ENCODE measurements at regions not wholly inside any gene's neighbourhood (a gene's known extent, or its start where the extent isn't known, plus 50 kb on each side); places are given as distances from the start of the nearest gene placed in this dataset.
"Not testable (repeated sequence)": the region's sequence is repeated elsewhere in the genome, so short reads cannot be mapped to it uniquely, and the experiment has no call there.

GRCh38 chr13:64087624-64088023 lies 2672.0 kb upstream of the PCDH20 start:
- TF ChIP-seq BHLHE40 (IDR thresholded peaks at IDR 0.05; ENCODE audit: borderline replicate concordance): no peak
- no peak for TF ChIP-seq ZNF384 (IDR thresholded peaks at IDR 0.05)
- no peak for TF ChIP-seq PKNOX1 (IDR thresholded peaks at IDR 0.05)
- no peak for TF ChIP-seq L3MBTL2 (conservative IDR thresholded peaks at IDR 0.05)
- no peak for TF ChIP-seq ELF4 (IDR thresholded peaks at IDR 0.05)
- TF ChIP-seq ARNT (IDR thresholded peaks at IDR 0.05): no peak
- no peak for TF ChIP-seq LEF1 (IDR thresholded peaks at IDR 0.05; ENCODE audit: borderline replicate concordance)
- TF ChIP-seq FOXK2 (IDR thresholded peaks at IDR 0.05): no peak
- no peak for TF ChIP-seq NFRKB (IDR thresholded peaks at IDR 0.05)
- no peak for TF ChIP-seq TARDBP (IDR thresholded peaks at IDR 0.05)
- no peak for TF ChIP-seq FOXM1 (IDR thresholded peaks at IDR 0.05; ENCODE audit: borderline replicate concordance)
- no peak for TF ChIP-seq SP1 (IDR thresholded peaks at IDR 0.05)
- no peak for TF ChIP-seq FOXA1 (IDR thresholded peaks at IDR 0.05)
- TF ChIP-seq SUZ12 (IDR thresholded peaks at IDR 0.05): no peak
- TF ChIP-seq CTBP1 (IDR thresholded peaks at IDR 0.05; ENCODE audit: borderline replicate concordance): no peak
- no peak for TF ChIP-seq HDGF (IDR thresholded peaks at IDR 0.05; ENCODE audit: borderline replicate concordance)
- no peak for DNase-seq (ENCODE audit: extremely low spot score)
- ChIA-PET CTCF (no interaction called here), POLR2A (no interaction called here)

- ChIA-PET POLR2A (no interaction called here), CTCF (no interaction called here)
- TF ChIP-seq SUZ12 (IDR thresholded peaks at IDR 0.05): no peak
- no peak for TF ChIP-seq HDGF (IDR thresholded peaks at IDR 0.05; ENCODE audit: borderline replicate concordance)
- TF ChIP-seq PKNOX1 (IDR thresholded peaks at IDR 0.05): no peak
- no peak for TF ChIP-seq NFRKB (IDR thresholded peaks at IDR 0.05)
- no peak for TF ChIP-seq FOXK2 (IDR thresholded peaks at IDR 0.05)
- no peak for TF ChIP-seq ZNF384 (IDR thresholded peaks at IDR 0.05)
- DNase-seq (ENCODE audit: extremely low spot score): no peak
Measured at GRCh38 chr13:64083811-64084210, 2668.2 kb upstream of the PCDH20 start.

GRCh38 chr13:64083396-64083795 lies 2667.7 kb upstream of the PCDH20 start:
- POLR2A ChIA-PET: no interaction called here
- no peak for DNase-seq (ENCODE audit: extremely low spot score)
- TF ChIP-seq ZNF384 (IDR thresholded peaks at IDR 0.05): no peak
- TF ChIP-seq BHLHE40 (IDR thresholded peaks at IDR 0.05; ENCODE audit: borderline replicate concordance): no peak
- no peak for TF ChIP-seq SP1 (IDR thresholded peaks at IDR 0.05)
- no peak for TF ChIP-seq TARDBP (IDR thresholded peaks at IDR 0.05)
- TF ChIP-seq ARNT (IDR thresholded peaks at IDR 0.05): no peak
- no peak for TF ChIP-seq SUZ12 (IDR thresholded peaks at IDR 0.05)
- TF ChIP-seq HDGF (IDR thresholded peaks at IDR 0.05; ENCODE audit: borderline replicate concordance): no peak
- no peak for TF ChIP-seq PKNOX1 (IDR thresholded peaks at IDR 0.05)
- no peak for TF ChIP-seq ELF4 (IDR thresholded peaks at IDR 0.05)
- TF ChIP-seq CTBP1 (IDR thresholded peaks at IDR 0.05; ENCODE audit: borderline replicate concordance): no peak
- TF ChIP-seq FOXM1 (IDR thresholded peaks at IDR 0.05; ENCODE audit: borderline replicate concordance): no peak
- no peak for TF ChIP-seq LEF1 (IDR thresholded peaks at IDR 0.05; ENCODE audit: borderline replicate concordance)
- no peak for TF ChIP-seq FOXK2 (IDR thresholded peaks at IDR 0.05)
- TF ChIP-seq NFRKB (IDR thresholded peaks at IDR 0.05): no peak
- CTCF ChIA-PET: no interaction called here

- POLR2A ChIA-PET: no interaction called here
- CTCF ChIA-PET: interaction anchor here (0.5 kb wide), 1 partner anchor 1190 kb away, joined by 3 read pairs; no protein-coding TSS in a partner anchor
- no peak for DNase-seq (ENCODE audit: extremely low spot score)
- no peak for TF ChIP-seq FOXM1 (IDR thresholded peaks at IDR 0.05; ENCODE audit: borderline replicate concordance)
- no peak for TF ChIP-seq CTBP1 (IDR thresholded peaks at IDR 0.05; ENCODE audit: borderline replicate concordance)
- no peak for TF ChIP-seq HDGF (IDR thresholded peaks at IDR 0.05; ENCODE audit: borderline replicate concordance)
- no peak for TF ChIP-seq BHLHE40 (IDR thresholded peaks at IDR 0.05; ENCODE audit: borderline replicate concordance)
- TF ChIP-seq PKNOX1 (IDR thresholded peaks at IDR 0.05): no peak
- no peak for TF ChIP-seq SUZ12 (IDR thresholded peaks at IDR 0.05)
- TF ChIP-seq FOXK2 (IDR thresholded peaks at IDR 0.05): no peak
- no peak for TF ChIP-seq TARDBP (IDR thresholded peaks at IDR 0.05)
- no peak for TF ChIP-seq NFRKB (IDR thresholded peaks at IDR 0.05)
- no peak for TF ChIP-seq FOXA1 (IDR thresholded peaks at IDR 0.05)
- no peak for TF ChIP-seq ELF4 (IDR thresholded peaks at IDR 0.05)
- no peak for TF ChIP-seq L3MBTL2 (conservative IDR thresholded peaks at IDR 0.05)
- no peak for TF ChIP-seq LEF1 (IDR thresholded peaks at IDR 0.05; ENCODE audit: borderline replicate concordance)
- no peak for TF ChIP-seq SP1 (IDR thresholded peaks at IDR 0.05)
- TF ChIP-seq ZNF384 (IDR thresholded peaks at IDR 0.05): no peak
- TF ChIP-seq ARNT (IDR thresholded peaks at IDR 0.05): no peak
Measured at GRCh38 chr13:64078480-64078936, 2662.9 kb upstream of the PCDH20 start.

GRCh38 chr13:64078025-64078424 lies 2662.4 kb upstream of the PCDH20 start:
- ChIA-PET CTCF (interaction anchor here (0.5 kb wide), 1 partner anchor 1190 kb away, joined by 3 read pairs; no protein-coding TSS in a partner anchor), POLR2A (no interaction called here)
- no peak for DNase-seq (ENCODE audit: extremely low spot score)
- no peak for TF ChIP-seq NFRKB (IDR thresholded peaks at IDR 0.05)
- TF ChIP-seq ARNT (IDR thresholded peaks at IDR 0.05): no peak
- no peak for TF ChIP-seq HDGF (IDR thresholded peaks at IDR 0.05; ENCODE audit: borderline replicate concordance)
- TF ChIP-seq TARDBP (IDR thresholded peaks at IDR 0.05): no peak
- TF ChIP-seq FOXM1 (IDR thresholded peaks at IDR 0.05; ENCODE audit: borderline replicate concordance): no peak
- no peak for TF ChIP-seq ZNF384 (IDR thresholded peaks at IDR 0.05)
- no peak for TF ChIP-seq PKNOX1 (IDR thresholded peaks at IDR 0.05)
- TF ChIP-seq CTBP1 (IDR thresholded peaks at IDR 0.05; ENCODE audit: borderline replicate concordance): no peak
- TF ChIP-seq FOXK2 (IDR thresholded peaks at IDR 0.05): no peak
- no peak for TF ChIP-seq ELF4 (IDR thresholded peaks at IDR 0.05)
- TF ChIP-seq LEF1 (IDR thresholded peaks at IDR 0.05; ENCODE audit: borderline replicate concordance): no peak
- no peak for TF ChIP-seq SUZ12 (IDR thresholded peaks at IDR 0.05)
- TF ChIP-seq L3MBTL2 (conservative IDR thresholded peaks at IDR 0.05): no peak
- no peak for TF ChIP-seq FOXA1 (IDR thresholded peaks at IDR 0.05)
- TF ChIP-seq SP1 (IDR thresholded peaks at IDR 0.05): no peak
- TF ChIP-seq BHLHE40 (IDR thresholded peaks at IDR 0.05; ENCODE audit: borderline replicate concordance): no peak

- POLR2A ChIA-PET; DNase-seq (ENCODE audit: extremely low spot score); CTCF ChIA-PET: not testable (repeated sequence)
Measured at GRCh38 chr13:64077132-64077835, 2661.6 kb upstream of the PCDH20 start.

All from HEK293T (cell line).